Omental fat pad (tissue), 3 donors: ENCODE measurements at regions not wholly inside any gene's neighbourhood (a gene's known extent, or its start where the extent isn't known, plus 50 kb on each side); places are given as distances from the start of the nearest gene placed in this dataset.
"Not testable (repeated sequence)": the region's sequence is repeated elsewhere in the genome, so short reads cannot be mapped to it uniquely, and the experiment has no call there.

Source experiments
- ATAC-seq: fragments of 150-250 bp; one replicate; pipeline ENCODE4 v1.9.1; 2016; ENCODE audit warnings: mild to moderate bottlenecking, moderate library complexity; ENCODE audit not compliant: low FRiP score
- DNase-seq: peaks from one replicate; pipeline ENCODE4 v3.0.0-alpha.2; 2019; ENCODE audit warnings: low spot score
- CTCF ChIP-seq, 3 donors: fragments of 450-650 bp; IDR thresholded peaks; one replicate each; pipeline ENCODE4 v1.5.1; 2016 to 2017; ENCODE audit warnings: antibody characterized with exemption in 3 of 3, mild to moderate bottlenecking in 3 of 3, moderate library complexity in 2 of 3

- DNase-seq, result no peak
- peak; percentile 22 for ATAC-seq
- TF ChIP-seq CTCF (IDR thresholded peaks at IDR 0.05), result no peak
Measured at GRCh38 chr6:126721581-126722160, 381.8 kb downstream of the CENPW start.

- TF ChIP-seq CTCF (IDR thresholded peaks at IDR 0.05), result no peak
- DNase-seq (no peak), ATAC-seq (no peak)
Measured at GRCh38 chr6:126722411-126722810, 382.5 kb downstream of the CENPW start.

- no peak for TF ChIP-seq CTCF (IDR thresholded peaks at IDR 0.05)
- no peak for ATAC-seq
Measured at GRCh38 chr6:126723541-126724170, 383.7 kb downstream of the CENPW start.

GRCh38 chr6:126724821-126725220 is 384.9 kb downstream of the CENPW start:
- ATAC-seq (no peak), DNase-seq (no peak)
- no peak for TF ChIP-seq CTCF (IDR thresholded peaks at IDR 0.05)

More at GRCh38 chr6:126723541-126724170, 383.7 kb downstream of the CENPW start:
- DNase-seq, result no peak

GRCh38 chr6:126726454-126726853 is 386.5 kb downstream of the CENPW start:
- DNase-seq, ATAC-seq: not testable (repeated sequence)

GRCh38 chr6:126738146-126738545 is 380.3 kb upstream of the RSPO3 start:
- no peak for ATAC-seq

GRCh38 chr6:126738641-126739040 is 379.8 kb upstream of the RSPO3 start:
- DNase-seq, result no peak
- no peak for TF ChIP-seq CTCF (IDR thresholded peaks at IDR 0.05)
- ATAC-seq, result no peak

More at GRCh38 chr6:126738146-126738545, 380.3 kb upstream of the RSPO3 start:
- no peak for TF ChIP-seq CTCF (IDR thresholded peaks at IDR 0.05)
- DNase-seq, result no peak
